GM04504 (cell line): ENCODE measurements at regions not wholly inside any gene's neighbourhood (a gene's known extent, or its start where the extent isn't known, plus 50 kb on each side); places are given as distances from the start of the nearest gene placed in this dataset.

Source experiments
- DNase-seq: peaks from one replicate; pipeline ENCODE4 v3.0.0-alpha.2; 2012; ENCODE audit warnings: low read depth

GRCh38 chr4:65911720-65912119 lies 241.4 kb upstream of the EPHA5 start:
- no peak for DNase-seq

GRCh38 chr4:65893957-65894755 lies 223.9 kb upstream of the EPHA5 start:
- no peak for DNase-seq

- DNase-seq: no peak
Observed at GRCh38 chr4:65893271-65893670, 223.0 kb upstream of the EPHA5 start.

- no peak for DNase-seq
Observed at GRCh38 chr4:65880594-65880993, 210.3 kb upstream of the EPHA5 start.

- DNase-seq: no peak
Observed at GRCh38 chr4:65868096-65868824, 198.0 kb upstream of the EPHA5 start.

GRCh38 chr4:65865489-65865888 lies 195.2 kb upstream of the EPHA5 start:
- DNase-seq: no peak

- DNase-seq: no peak
Observed at GRCh38 chr4:65861993-65862392, 191.7 kb upstream of the EPHA5 start.

- DNase-seq: no peak
Observed at GRCh38 chr4:65845199-65845773, 175.0 kb upstream of the EPHA5 start.

- DNase-seq: no peak
Observed at GRCh38 chr4:65839164-65839931, 169.1 kb upstream of the EPHA5 start.

GRCh38 chr4:65834707-65835106 lies 164.4 kb upstream of the EPHA5 start:
- DNase-seq: no peak

- DNase-seq: no peak
Observed at GRCh38 chr4:65831828-65832227, 161.5 kb upstream of the EPHA5 start.

- no peak for DNase-seq
Observed at GRCh38 chr4:65825116-65825753, 154.9 kb upstream of the EPHA5 start.

- no peak for DNase-seq
Observed at GRCh38 chr4:65819192-65819591, 148.9 kb upstream of the EPHA5 start.

- DNase-seq: no peak
Observed at GRCh38 chr4:65805936-65806335, 135.6 kb upstream of the EPHA5 start.

- no peak for DNase-seq
Observed at GRCh38 chr4:65799513-65799912, 129.2 kb upstream of the EPHA5 start.

- no peak for DNase-seq
Observed at GRCh38 chr4:65798498-65799127, 128.3 kb upstream of the EPHA5 start.

- DNase-seq: no peak
Observed at GRCh38 chr4:65791812-65792308, 121.6 kb upstream of the EPHA5 start.

- no peak for DNase-seq
Observed at GRCh38 chr4:65791111-65791811, 121.0 kb upstream of the EPHA5 start.

GRCh38 chr4:65789805-65790204 lies 119.5 kb upstream of the EPHA5 start:
- no peak for DNase-seq

- no peak for DNase-seq
Observed at GRCh38 chr4:65789341-65789740, 119.1 kb upstream of the EPHA5 start.

- DNase-seq: no peak
Observed at GRCh38 chr4:65777270-65777669, 107.0 kb upstream of the EPHA5 start.
